ENCODE measurements at regions not wholly inside any gene's neighbourhood (a gene's known extent, or its start where the extent isn't known, plus 50 kb on each side); places are given as distances from the start of the nearest gene placed in this dataset.
A peak's percentile ranks its signal among the peaks of the same experiment; 100 is the strongest.

GRCh38 chr12:60977966-60978365 lies 1282.2 kb upstream of the USP15 start:
- TF ChIP-seq CTCF (IDR thresholded peaks at IDR 0.05; ENCODE audit: poor library complexity) (peak; percentile 16), EZH2 (IDR thresholded peaks at IDR 0.05; ENCODE audit: borderline replicate concordance) (no peak), EZH2phosphoT487 (IDR thresholded peaks at IDR 0.05; ENCODE audit: low read depth, severe bottlenecking, unreplicated experiment) (no peak)

Data from hepatocyte (in vitro differentiated cells).